Peyer's patch (tissue), 4 donors: ENCODE measurements at regions not wholly inside any gene's neighbourhood (a gene's known extent, or its start where the extent isn't known, plus 50 kb on each side); places are given as distances from the start of the nearest gene placed in this dataset.

Experiments
- CTCF ChIP-seq, 6 experiments: fragments of 450-650 bp in 4 of 6; fragments of 200-600 bp in 2 of 6; sonication (generic) in 1 of 6; IDR thresholded peaks; one replicate each; pipeline ENCODE4 v1.5.1; 2017 to 2019; ENCODE audit warnings: antibody characterized with exemption in 6 of 6, mild to moderate bottlenecking in 3 of 6, moderate library complexity in 1 of 6
- POLR2A ChIP-seq, 2 donors: fragments of 450-650 bp; IDR thresholded peaks; one replicate each; pipeline ENCODE4 v1.5.1; 2017; ENCODE audit warnings: antibody characterized with exemption in 2 of 2, mild to moderate bottlenecking in 2 of 2, moderate library complexity in 2 of 2

DNA sequence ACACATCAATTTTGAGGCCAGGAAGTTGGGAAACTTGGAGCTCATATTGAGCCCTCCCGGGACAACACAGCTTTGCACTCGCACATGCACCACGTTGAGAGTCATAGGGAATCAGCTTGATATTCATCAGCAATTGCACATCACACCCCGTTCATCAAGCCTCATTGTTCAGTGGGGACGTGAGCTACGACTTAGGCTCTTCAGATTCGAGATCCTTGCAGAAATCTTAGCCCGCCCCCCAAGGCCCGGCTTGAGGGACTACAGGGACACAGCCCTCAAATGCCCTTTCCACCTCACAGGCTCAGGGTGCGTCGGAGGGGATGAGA, 93.0 kb upstream of the MAFB start:
- TF ChIP-seq CTCF (IDR thresholded peaks at IDR 0.05) = no peak
- TF ChIP-seq POLR2A (IDR thresholded peaks at IDR 0.05) = no peak
